SH-SY5Y (cell line): ENCODE measurements at regions not wholly inside any gene's neighbourhood (a gene's known extent, or its start where the extent isn't known, plus 50 kb on each side); places are given as distances from the start of the nearest gene placed in this dataset.

Experiments
- GATA2 ChIP-seq: IDR thresholded peaks from 2 replicates; pipeline ENCODE4 v1.6.1; 2011; ENCODE audit warnings: mild to moderate bottlenecking, low read depth, low read length
- GATA3 ChIP-seq: IDR thresholded peaks from 2 replicates; pipeline ENCODE4 v1.6.1; 2011; ENCODE audit warnings: low read depth, mild to moderate bottlenecking, low read length, moderate library complexity

- TF ChIP-seq GATA3 (no peak), GATA2 (no peak)
Observed at GRCh38 chr18:41639218-41639617, 315.8 kb upstream of the PIK3C3 start.
